NCI-H146 (cell line): ENCODE measurements at regions not wholly inside any gene's neighbourhood (a gene's known extent, or its start where the extent isn't known, plus 50 kb on each side); places are given as distances from the start of the nearest gene placed in this dataset.

Experiments
- DNase-seq: peaks from one replicate; lab custom pipeline; 2025; lab: John Stamatoyannopoulos, UW

GRCh38 chr5:124839371-124839998, 93.0 kb upstream of the ZNF608 start:
- DNase-seq, result no peak

GRCh38 chr5:124841829-124842712, 95.6 kb upstream of the ZNF608 start:
- no peak for DNase-seq

- DNase-seq, result no peak
These were observed 96.5 kb upstream of the ZNF608 start for GRCh38 chr5:124842725-124843595.

GRCh38 chr5:124843596-124843899, 97.1 kb upstream of the ZNF608 start:
- DNase-seq, result no peak

- DNase-seq, result no peak
These were observed 98.0 kb upstream of the ZNF608 start for GRCh38 chr5:124844371-124844920.

- DNase-seq, result peak; percentile 41
These were observed 101.5 kb upstream of the ZNF608 start for GRCh38 chr5:124847907-124848306.

GRCh38 chr5:124849774-124850173, 103.3 kb upstream of the ZNF608 start:
- no peak for DNase-seq

- no peak for DNase-seq
These were observed 110.3 kb upstream of the ZNF608 start for GRCh38 chr5:124856726-124857125.

GRCh38 chr5:124858612-124859011, 112.2 kb upstream of the ZNF608 start:
- DNase-seq, result no peak

- DNase-seq, result no peak
These were observed 112.6 kb upstream of the ZNF608 start for GRCh38 chr5:124859027-124859426.

- DNase-seq, result no peak
These were observed 113.3 kb upstream of the ZNF608 start for GRCh38 chr5:124859556-124860290.

- peak; percentile 57 for DNase-seq
These were observed 113.8 kb upstream of the ZNF608 start for GRCh38 chr5:124860291-124860655.

- DNase-seq, result no peak
These were observed 118.6 kb upstream of the ZNF608 start for GRCh38 chr5:124865066-124865465.

GRCh38 chr5:124865603-124866354, 119.3 kb upstream of the ZNF608 start:
- no peak for DNase-seq

GRCh38 chr5:124866355-124867136, 120.1 kb upstream of the ZNF608 start:
- peak; percentile 9 for DNase-seq

GRCh38 chr5:124867137-124867704, 120.8 kb upstream of the ZNF608 start:
- DNase-seq, result no peak

GRCh38 chr5:124868676-124869075, 122.2 kb upstream of the ZNF608 start:
- no peak for DNase-seq

- no peak for DNase-seq
These were observed 123.1 kb upstream of the ZNF608 start for GRCh38 chr5:124869426-124870033.

GRCh38 chr5:124870070-124870469, 123.6 kb upstream of the ZNF608 start:
- no peak for DNase-seq
